HG02759 (cell line): ENCODE measurements at regions not wholly inside any gene's neighbourhood (a gene's known extent, or its start where the extent isn't known, plus 50 kb on each side); places are given as distances from the start of the nearest gene placed in this dataset.

Experiments used
- ATAC-seq: cut with Tn5 transposase; IDR thresholded peaks from one replicate; pipeline ENCODE4 v1.9.1; 2021; ENCODE audit warnings: mild to moderate bottlenecking, moderate library complexity; ENCODE audit not compliant: unreplicated experiment

DNA sequence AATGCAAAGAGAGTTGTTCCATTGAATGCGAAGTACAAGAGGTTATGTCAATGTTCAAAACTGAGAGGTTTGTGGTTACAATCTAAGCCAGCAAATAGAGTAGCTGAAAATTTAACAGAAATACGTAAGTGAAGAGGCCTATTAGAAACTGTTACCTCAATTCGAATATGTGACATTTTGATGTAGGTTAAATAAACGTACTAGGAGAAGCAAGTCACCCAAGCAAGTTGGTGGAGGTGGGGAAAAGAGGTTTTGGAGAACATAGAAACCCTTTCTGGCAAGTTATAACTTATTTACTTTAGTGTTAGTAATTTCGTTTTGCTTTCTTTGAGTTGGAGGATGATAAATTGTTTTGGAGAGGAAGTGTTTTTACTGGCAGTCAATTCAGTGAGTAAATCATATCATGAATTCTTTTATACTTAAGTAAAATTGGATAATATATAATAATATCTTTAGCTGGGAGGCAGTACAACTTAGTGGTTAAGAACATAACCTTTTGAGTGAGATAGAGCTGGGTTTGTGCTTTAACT is 91.2 kb upstream of the NAALADL2 start:
- no peak for ATAC-seq

DNA sequence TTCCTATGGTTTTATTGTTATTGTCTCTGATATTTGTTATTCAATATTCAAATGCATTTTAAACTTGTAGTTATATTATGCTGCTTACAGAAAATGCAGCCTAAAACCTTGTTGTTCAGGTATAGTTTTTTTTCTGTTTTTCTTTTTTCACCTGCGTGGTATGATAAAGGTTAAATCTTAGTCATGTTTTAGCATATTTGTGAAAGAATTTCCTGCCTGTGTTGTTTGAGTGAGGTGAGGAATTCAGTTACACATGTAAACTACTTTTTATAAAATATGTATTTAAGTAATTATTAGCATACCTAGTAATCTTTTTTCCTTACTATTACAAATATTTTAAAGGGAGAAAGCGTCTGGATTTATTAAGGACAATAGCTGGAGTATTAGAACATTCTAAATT is 90.0 kb upstream of the NAALADL2 start:
- no peak for ATAC-seq

DNA sequence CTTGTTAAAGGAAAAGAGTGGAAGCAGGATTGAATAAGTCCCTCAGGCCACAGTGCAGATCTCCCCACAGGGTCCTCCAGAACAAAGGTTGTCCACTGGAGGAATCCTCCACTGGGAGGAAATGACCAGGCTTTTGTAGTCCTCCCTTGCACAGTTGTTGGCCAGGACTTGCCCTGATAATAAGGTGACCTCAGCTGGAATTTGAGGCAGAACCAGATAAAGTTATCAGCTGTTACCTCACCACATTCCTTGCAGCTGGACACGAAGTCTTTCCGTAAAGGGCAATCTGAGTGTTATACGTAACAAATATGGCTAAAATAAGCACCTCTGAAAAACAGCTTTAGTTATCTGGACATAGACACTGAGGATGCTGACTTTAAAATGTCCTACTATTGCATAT is 83.5 kb upstream of the NAALADL2 start:
- ATAC-seq = no peak

DNA sequence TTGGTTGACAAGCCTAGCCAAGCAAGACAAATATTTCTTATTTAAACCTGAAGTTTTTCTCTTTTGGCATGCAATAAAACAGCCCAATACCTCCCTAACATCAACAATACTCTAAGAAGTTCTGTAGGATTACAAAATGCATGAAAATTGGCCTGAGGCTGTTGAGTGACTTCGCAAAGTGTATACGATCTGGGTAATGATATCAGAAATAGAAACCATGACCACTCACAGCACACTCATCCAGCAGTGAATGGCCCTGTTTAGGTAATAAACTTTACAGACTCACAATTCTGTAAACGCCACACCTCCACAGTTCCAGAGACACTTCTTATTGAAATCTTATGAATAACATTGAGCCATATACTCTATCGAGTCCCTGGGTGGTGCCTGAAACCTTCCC is 83.0 kb upstream of the NAALADL2 start:
- ATAC-seq = no peak

DNA sequence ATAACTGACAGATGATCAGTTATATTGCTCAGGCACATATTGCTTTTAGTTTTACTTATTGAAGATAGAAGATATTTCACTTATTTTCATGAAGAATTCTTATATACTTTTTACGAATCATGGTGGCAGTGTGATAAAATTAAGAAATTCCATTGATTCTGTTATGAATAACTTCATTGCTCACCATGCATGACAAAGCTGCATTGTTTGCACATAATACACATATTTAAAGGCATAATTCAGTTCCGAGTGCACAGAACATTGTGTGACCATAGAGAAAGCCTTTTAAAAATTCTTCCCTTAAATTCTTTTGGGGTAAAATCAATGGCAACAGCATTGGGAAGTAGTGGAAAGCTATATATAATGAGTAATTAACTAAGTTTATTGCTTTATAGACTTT is 82.5 kb upstream of the NAALADL2 start:
- no peak for ATAC-seq

DNA sequence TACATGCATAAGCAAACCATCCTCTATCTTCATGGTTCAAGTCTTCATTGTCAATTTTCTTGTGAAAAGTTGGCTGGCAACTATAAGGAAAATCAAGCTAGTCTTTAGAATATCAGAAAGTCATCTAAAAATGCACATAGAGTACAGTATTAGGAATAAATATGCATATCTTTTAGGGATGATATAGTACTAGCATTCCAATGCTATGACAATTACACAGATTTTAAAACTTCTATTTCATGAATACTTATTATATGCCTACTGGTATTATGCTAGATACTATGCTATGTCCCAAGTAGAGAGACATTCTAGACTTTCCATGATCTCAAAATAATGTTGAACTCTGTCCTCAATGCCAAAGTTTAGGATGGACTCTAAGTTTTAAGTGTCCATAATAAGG is 81.3 kb upstream of the NAALADL2 start:
- no peak for ATAC-seq

DNA sequence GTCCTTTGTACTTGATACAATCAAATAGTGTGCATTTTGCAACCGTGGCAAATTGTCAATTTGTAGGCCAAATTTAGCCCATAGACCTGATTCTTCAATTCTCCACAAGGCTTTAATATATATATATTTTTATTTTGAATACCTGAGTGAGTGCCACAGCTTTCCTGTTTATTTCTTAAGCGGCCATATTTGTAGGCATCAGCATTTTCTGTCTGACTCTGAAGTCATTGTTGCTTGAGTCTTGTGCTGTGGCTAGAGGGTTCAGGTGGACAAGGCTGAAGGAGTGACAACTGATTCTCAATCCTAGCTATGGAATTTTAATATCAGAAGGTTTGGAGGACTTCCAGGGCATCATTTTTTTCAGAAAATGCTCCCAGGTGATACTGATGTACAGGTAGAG is 75.6 kb upstream of the NAALADL2 start:
- ATAC-seq = no peak

DNA sequence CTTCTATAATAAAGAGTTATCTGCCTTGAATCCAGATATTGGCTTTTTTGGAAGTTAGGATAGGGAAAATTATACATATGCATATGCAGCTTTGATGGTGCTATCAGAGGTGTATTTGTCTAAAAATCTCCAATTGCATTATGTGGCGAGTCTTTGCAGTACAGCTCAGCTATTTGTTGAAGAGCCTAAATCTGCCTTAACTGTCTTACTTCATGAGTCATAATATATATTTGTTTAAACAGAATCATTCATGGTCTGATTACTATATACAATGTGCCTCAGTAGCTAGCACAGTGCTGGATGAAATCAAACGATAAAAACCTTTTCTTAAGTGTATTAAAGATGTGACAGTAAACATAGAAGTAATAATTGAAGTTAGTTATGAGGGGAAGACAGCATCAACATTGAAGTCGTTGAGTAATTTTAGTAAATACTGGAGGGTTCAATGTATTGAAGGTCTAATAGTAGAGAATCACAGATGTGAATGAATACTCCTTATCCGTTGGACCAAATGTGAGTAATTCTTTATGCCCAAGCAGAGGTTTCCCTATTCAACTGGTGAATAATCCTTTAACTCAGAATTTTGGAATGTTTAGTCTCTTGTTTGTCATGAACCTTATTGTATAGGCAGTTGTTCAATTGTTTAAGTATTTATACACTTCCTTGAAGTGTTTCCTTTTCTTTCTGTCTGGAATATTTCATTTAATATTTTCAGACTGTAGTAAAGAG is 74.8 kb upstream of the NAALADL2 start:
- no peak for ATAC-seq

DNA sequence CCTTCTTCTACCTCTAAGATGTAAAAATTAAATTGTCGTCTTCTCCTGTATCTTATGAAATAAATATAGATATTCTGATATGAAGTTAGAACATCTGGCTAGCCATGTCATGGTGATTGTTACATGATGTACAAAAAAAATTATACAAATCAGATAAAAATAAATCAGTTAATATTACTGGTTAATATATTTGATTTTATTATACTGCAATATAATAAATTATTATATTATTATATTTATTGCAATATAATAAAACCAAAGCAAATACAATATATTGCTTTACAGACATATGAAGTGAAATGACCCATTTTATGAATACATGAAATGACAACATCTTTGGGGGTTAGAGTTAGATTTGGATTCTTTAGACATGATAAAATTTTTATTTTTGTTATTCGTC is 72.3 kb upstream of the NAALADL2 start:
- ATAC-seq = no peak

DNA sequence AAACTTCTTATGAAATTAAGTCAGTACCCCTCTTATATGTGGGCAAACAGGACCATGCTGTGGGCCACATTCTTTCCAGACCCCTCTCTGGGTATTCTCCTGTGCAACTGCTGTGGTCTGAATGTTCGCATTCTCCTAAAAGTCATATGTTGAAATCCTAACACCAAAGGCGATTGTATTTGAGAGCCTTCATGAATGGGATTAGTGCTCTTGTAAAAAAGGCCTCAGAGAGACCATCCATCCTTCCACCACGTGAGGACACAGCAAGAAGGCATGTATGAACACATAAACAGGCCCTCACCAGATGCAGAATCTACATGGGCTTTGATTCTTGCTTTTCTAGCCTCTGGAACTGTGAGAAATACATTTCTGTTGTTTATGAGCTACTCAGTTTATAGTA is 68.0 kb upstream of the NAALADL2 start:
- ATAC-seq = no peak

DNA sequence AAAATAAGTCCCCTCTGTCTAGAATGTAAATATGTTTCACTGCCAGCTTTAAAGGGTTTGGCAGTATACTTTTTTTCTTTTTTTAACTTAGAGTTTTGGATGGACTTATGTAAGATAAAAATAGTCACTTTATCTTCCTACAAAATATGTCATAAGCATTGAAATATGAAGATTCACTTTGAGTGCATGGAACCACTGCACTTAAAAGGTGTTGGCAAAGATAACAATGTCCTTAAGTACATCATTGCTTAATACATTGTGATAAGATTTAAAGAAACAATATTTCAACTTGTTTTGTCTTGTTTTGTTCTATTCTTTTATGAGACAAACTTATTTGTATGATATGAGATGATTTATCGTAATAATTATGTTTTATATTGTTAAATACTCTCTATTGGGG is 66.3 kb upstream of the NAALADL2 start:
- no peak for ATAC-seq
